HG02759 (cell line): ENCODE measurements at regions not wholly inside any gene's neighbourhood (a gene's known extent, or its start where the extent isn't known, plus 50 kb on each side); places are given as distances from the start of the nearest gene placed in this dataset.
"Not testable (repeated sequence)": the region's sequence is repeated elsewhere in the genome, so short reads cannot be mapped to it uniquely, and the experiment has no call there.

Experiments used
- ATAC-seq: cut with Tn5 transposase; IDR thresholded peaks from one replicate; pipeline ENCODE4 v1.9.1; 2021; ENCODE audit warnings: mild to moderate bottlenecking, moderate library complexity; ENCODE audit not compliant: unreplicated experiment

DNA sequence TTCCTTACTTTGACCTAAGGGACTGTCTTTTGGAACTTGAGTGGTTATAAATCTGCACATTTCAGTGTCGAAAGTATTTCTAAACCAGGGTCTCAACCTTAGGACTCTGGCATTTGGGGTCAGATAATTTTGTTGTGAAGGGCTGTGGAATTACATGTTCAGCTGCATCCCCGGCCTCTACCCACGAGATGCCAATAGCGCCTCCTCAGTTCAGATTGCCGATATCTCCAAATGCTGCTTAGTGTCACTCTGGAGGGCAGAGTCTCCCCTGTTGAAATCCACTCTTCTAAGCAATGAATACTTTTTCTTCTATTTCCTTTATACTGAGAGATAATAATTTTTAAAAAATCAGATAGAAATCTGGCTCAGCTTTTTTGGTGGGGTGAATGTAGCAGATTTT lies 379.4 kb upstream of the RGS6 start:
- ATAC-seq: no peak

DNA sequence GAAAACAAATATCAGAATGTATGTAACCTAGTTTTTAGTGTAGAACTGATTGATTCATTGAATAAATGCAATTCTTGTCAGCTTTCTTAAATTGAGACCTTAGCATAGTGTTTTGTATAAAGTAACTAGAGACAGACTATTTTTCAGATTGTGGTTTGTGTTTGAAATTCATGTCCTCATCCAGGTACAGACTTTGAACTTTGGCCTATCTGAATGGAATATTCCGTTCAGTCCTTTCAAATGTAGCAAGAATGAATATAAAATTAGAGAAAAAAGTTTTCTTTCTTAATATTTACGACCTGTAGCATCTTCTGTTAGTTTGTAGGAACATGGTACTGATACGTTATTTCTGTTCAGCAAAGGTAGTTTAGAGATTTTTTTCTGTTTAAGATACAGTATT lies 378.4 kb upstream of the RGS6 start:
- no peak for ATAC-seq

DNA sequence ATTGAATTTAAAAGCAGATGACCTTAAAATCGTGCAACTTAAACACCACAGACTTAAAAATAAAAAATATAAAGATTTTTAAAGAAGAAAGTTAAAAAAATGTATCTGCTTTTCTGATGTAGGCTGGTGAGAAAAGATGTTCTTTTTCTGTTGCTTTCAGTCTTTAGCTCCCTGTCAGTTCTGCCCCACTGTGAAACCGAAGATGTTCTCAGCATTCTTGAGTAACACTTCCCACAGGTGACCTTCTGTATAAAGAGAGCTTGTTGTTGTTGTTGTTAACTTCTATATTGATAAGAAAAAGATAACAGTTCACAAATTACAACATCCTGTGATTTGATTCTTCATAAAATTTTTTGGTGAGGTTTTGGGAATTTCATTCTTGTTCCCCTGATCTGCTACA lies 377.9 kb upstream of the RGS6 start:
- ATAC-seq: no peak

GRCh38 chr14:71554959-71555612 lies 377.1 kb upstream of the RGS6 start:
- peak; percentile 31 for ATAC-seq

- peak; percentile 92 for ATAC-seq
Measured at GRCh38 chr14:71555654-71556559, 376.3 kb upstream of the RGS6 start.

- no peak for ATAC-seq
Measured at GRCh38 chr14:71556730-71557129, 375.5 kb upstream of the RGS6 start.

DNA sequence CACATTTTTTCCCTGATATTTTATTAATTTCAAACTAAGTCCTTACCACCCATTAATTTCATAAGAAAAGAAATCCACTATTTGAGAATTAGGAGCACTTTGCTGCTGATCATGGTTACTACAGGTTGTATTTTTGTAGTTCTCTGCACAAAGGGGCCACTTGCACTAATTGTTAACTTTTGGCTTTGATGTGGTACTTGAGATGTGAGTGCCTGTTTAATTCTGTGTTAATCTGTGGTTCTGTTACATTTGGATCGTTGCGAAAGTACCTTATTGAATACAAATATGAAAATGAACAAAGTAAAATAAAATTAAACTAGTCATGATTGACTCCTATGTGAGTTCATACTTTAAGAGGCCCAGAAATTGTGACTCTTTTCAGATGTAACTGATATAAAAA lies 374.9 kb upstream of the RGS6 start:
- ATAC-seq: no peak

- ATAC-seq: not testable (repeated sequence)
Measured at GRCh38 chr14:71558943-71559342, 373.3 kb upstream of the RGS6 start.

- ATAC-seq: no peak
Measured at GRCh38 chr14:71560751-71561150, 371.5 kb upstream of the RGS6 start.

GRCh38 chr14:71563492-71564153 lies 368.6 kb upstream of the RGS6 start:
- ATAC-seq: peak; percentile 48

DNA sequence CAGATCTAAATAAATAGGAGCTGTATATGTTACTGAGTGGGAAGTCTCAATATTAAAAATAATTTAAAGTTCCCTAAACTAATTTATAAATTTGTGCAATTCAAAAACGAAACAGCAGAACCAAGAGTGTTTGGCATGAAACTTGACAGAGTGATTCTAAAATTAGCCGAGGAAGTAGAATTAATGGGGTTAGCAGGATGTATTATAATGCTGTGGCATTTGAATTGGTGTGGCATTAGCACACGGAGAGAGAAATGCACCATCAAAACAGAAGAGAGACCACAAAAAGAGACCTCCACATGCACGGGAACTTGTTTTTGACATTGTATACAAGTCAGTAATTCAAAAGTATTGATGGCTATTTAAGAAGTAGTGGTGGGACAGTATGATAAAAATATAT lies 366.0 kb upstream of the RGS6 start:
- peak; percentile 55 for ATAC-seq

DNA sequence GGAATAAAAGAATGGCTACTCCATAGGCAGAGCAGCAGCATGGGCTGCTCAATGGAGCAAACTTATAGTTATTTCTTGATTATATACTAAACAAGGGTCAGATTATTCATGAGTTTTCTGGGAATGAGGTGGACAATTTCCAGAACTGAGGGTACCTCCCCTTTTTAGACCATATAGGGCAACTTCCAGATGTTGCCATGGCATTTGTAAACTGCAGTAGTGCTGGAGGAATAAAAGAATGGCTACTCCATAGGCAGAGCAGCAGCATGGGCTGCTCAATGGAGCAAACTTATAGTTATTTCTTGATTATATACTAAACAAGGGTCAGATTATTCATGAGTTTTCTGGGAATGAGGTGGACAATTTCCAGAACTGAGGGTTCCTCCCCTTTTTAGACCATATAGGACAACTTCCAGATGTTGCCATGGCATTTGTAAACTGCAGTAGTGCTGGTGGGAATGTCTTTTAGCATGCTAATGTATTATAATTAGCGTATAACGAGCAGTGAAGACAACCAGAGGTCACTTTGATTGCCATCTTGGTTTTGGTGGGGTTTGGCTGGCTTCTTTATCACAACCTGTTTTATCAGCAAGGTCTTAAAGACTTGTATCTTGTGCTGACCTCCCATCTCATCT lies 364.6 kb upstream of the RGS6 start:
- ATAC-seq: not testable (repeated sequence)

- no peak for ATAC-seq
Measured at GRCh38 chr14:71574976-71575375, 357.3 kb upstream of the RGS6 start.

DNA sequence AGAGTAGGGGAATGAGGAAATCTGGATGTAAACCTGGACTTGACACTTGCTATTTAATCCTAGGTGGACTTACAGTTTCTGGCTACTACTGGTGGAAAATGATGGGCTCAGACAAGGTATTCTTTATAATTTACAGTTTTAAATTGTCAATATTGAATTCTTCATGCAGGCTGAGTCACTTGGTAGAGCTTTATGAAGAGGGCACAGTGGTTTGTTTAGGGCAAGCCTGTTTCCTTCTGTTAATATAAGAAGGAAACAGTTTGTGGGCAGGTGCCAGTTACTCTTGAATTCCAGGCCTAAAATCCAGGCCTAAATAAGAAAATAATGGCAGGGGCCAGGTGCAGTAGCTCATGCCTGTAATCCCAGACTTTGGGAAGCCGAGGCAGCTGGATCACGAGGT lies 355.8 kb upstream of the RGS6 start:
- no peak for ATAC-seq

DNA sequence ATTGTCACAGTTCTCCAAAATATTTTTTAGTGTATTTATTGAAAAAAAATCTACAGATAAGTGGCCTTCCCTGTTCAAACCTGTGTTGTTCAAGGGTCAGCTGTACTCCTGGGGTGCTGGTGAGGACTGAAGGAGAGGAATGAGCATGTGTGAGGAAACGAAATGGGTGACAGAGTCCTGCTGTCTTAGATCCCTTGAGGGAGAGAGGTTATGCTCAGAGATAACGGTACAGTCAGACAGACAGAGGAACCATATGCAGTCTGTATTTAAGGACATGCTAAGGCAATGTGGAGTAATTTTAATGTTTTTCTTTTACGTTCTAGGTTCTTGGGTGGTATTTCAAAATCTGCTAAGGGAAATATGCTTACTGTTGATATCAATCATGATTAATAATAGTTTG lies 352.9 kb upstream of the RGS6 start:
- no peak for ATAC-seq

DNA sequence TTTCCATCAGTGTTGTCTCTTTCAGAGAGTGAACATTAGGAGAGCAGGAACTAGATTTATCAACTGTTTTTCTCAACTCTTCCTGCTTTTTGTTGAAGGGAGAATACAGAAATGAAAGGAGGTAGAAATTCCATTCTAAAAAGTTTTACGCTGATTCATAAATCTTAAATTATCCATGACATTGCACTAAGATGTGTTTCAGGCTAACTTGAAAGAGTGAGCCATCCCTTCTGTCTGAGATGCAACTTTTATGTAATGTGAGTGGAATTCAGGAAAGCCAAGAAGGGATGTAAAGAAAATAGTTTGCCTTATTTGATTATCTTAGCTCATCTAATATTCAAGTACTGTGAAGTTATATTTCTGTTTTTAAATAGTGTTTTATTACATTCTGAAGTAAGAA lies 349.5 kb upstream of the RGS6 start:
- ATAC-seq: no peak

- no peak for ATAC-seq
Measured at GRCh38 chr14:71583194-71583593, 349.0 kb upstream of the RGS6 start.

DNA sequence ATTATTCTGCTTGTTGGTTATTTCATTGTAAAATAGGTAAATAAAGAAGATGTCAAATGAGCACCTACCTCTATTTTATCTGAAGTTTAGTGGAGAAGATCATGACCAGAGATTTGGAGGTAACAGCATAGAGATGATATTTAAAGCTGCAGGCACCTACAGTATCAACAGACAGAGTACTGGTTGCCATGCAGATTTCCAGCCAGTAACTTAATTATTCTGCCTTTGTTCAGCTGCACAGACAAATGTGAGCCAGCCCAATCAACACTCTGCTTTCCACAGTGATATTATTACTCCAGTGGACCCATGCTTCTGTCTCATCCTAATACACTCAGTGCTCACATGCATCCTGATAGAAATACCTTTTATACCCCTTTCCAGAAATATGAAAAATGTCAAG lies 348.5 kb upstream of the RGS6 start:
- no peak for ATAC-seq

DNA sequence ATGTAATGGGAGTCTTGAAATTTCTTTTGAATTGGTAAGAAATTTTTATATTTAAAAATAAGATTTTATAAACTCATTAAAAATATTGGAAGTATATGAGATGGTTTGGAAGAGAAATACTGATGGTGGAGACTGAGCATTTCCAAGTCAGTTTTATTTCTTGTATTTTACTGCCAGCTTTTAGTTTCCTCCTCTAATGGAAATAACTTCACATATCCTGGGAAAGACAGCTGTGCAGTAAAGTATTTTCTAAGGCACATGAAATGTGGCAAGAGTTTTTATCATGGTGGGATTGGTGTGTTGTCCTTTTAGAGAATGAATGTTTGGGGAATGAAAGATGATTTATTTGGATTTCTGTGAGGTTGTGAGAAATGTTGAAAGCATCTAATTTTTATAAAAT lies 346.9 kb upstream of the RGS6 start:
- ATAC-seq: no peak

DNA sequence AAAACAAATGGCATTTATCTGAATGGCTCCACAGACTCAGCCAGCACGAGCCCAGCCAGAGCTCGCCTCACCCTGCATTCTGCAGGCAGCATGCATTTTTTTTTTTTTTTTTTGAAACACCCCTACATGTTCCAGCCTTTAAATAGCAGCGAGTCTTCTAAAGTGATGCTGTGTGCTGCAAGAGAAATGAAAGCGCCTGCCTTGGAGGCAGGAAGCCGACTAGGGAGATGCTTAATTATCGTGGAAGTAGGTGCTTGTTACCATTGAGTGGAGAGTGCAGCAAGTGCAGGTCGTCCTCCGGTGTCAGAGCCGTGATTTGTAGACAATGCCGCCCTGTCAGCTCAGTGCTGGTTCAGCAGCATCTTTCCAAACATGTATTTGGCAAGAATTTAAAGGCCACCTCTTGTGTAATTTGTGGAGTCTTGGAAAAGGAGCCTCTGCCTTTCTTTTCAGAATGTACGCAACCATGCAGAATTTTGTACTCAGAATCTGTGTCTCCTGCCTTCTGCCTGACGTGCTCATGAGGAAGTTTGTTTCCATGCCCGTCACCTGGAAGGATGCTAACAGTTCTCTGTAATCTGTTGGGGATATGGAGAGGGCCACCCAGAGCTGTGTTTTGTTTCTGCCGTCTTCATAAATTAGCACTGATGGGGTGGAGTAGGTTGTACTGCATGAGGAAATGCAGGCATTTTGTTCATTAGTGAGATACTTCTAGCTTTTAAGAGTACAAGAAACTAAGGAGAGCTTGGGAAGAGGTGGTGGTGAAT lies 345.9 kb upstream of the RGS6 start:
- ATAC-seq: no peak

DNA sequence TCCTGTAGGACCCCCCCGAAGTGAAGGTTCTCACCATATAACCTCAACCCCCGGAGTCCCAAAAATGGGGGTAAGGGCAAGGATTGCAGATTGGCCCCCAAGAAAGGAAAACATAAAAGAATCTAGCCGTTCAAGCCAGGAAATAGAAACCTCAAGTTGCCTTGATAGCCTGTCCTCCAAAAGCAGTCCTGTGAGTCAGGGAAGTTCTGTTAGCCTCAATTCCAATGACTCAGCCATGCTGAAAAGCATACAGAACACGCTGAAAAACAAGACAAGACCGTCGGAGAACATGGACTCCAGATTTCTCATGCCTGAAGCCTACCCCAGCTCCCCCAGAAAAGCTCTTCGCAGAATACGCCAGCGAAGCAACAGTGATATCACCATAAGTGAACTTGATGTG lies 344.2 kb upstream of the RGS6 start:
- ATAC-seq: no peak
